NB4 (cell line): ENCODE measurements at regions not wholly inside any gene's neighbourhood (a gene's known extent, or its start where the extent isn't known, plus 50 kb on each side); places are given as distances from the start of the nearest gene placed in this dataset.

Experiments
- CTCF ChIP-seq: IDR thresholded peaks from one replicate; pipeline ENCODE4 v1.5.1; 2012; ENCODE audit warnings: low read depth, low read length
- MYC ChIP-seq: IDR thresholded peaks from 2 replicates; pipeline ENCODE4 v1.6.1; 2011; ENCODE audit warnings: low read depth, low read length
- POLR2A ChIP-seq: IDR thresholded peaks from 2 replicates; pipeline ENCODE4 v1.6.1; 2011; ENCODE audit warnings: mild to moderate bottlenecking; ENCODE audit not compliant: insufficient read length; ENCODE audit errors: extremely low read depth

GRCh38 chr2:195300631-195301030 lies 356.4 kb upstream of the SLC39A10 start:
- TF ChIP-seq POLR2A (no peak), CTCF (no peak), MYC (no peak)
